HCT116 (cell line): ENCODE measurements at regions not wholly inside any gene's neighbourhood (a gene's known extent, or its start where the extent isn't known, plus 50 kb on each side); places are given as distances from the start of the nearest gene placed in this dataset.

ENCODE experiments used
- ATAC-seq: fragments of 200-7000 bp; cut with Tn5 transposase; 2 replicates; pipeline ENCODE4 v1.9.1; 2020; ENCODE audit warnings: mild to moderate bottlenecking, moderate library complexity
- BruUV-seq: library from RNA; stranded (reverse); fragments of 400-500 nt; replicated peaks from 2 replicates; lab custom pipeline; 2021; lab: Mats Ljungman, UMichigan
- CTCF ChIA-PET: fragments of 300-600 bp; sonication (Branson Sonifier 250); formaldehyde crosslinking; loops from one replicate; lab custom pipeline; 2021; ENCODE audit warnings: antibody characterized with exemption; lab: Charles Lee
- POLR2A ChIA-PET: fragments of 300-600, 350-600 bp; sonication (Branson Sonifier 250); formaldehyde crosslinking; loops from one replicate; lab custom pipeline; 2021; ENCODE audit warnings: antibody characterized with exemption; lab: Charles Lee
- RAD21 ChIA-PET, 2 experiments: fragments of 300-600 bp; sonication (Branson Sonifier 250); formaldehyde crosslinking; loops; one replicate each; lab custom pipeline; 2023; ENCODE audit warnings: low total read pairs in 2 of 2; ENCODE audit not compliant: uncharacterized antibody in 2 of 2, unreplicated experiment in 2 of 2, low non-redundant PET in 1 of 2; lab: Charles Lee
- DNase-seq: peaks from one replicate; pipeline ENCODE4 v3.0.0-alpha.2; 2010; ENCODE audit warnings: low read depth, low spot score
- H2AFZ ChIP-seq: fragments of 200-600 bp; shearing (Covaris generic), sonication (generic); 2 replicates; pipeline ENCODE4 v1.6.1; 2017; ENCODE audit warnings: low read depth, mixed run types, mixed read lengths, antibody characterized with exemption, low read length; ENCODE audit not compliant: poor library complexity, severe bottlenecking
- H3K27ac ChIP-seq: 2 replicates; pipeline ENCODE4 v1.5.1; 2012; ENCODE audit warnings: low read depth, low read length
- H3K27me3 ChIP-seq: fragments of 200-600 bp; sonication (generic); 2 replicates; pipeline ENCODE4 v1.6.1; 2016; ENCODE audit warnings: mixed run types, low read length, mixed read lengths; ENCODE audit not compliant: insufficient read depth
- H3K36me3 ChIP-seq, 2 experiments: fragments of 200-500 bp in 1 of 2; fragments of 200-600 bp in 1 of 2; sonication (Bioruptor generic) in 1 of 2; sonication (generic) in 1 of 2; 2 replicates each; pipeline versions ENCODE4 v1.5.1 to v1.6.1; 2014 to 2016; ENCODE audit warnings: low read length in 2 of 2, inconsistent platforms in 1 of 2, mixed read lengths in 1 of 2, mixed run types in 1 of 2; ENCODE audit not compliant: insufficient read depth in 2 of 2, control insufficient read depth in 1 of 2
- H3K4me1 ChIP-seq, 2 experiments: fragments of 200-600 bp in 1 of 2; sonication (generic) in 1 of 2; 2 replicates each; pipeline versions ENCODE4 v1.5.1 to v1.6.1; 2012 to 2017; ENCODE audit warnings: low read length in 2 of 2, inconsistent platforms in 1 of 2, mild to moderate bottlenecking in 1 of 2, mixed read lengths in 1 of 2, mixed run types in 1 of 2, moderate library complexity in 1 of 2; ENCODE audit not compliant: insufficient read depth in 2 of 2, control insufficient read depth in 1 of 2
- H3K4me2 ChIP-seq: fragments of 200-600 bp; sonication (generic); 2 replicates; pipeline ENCODE4 v1.6.1; 2017; ENCODE audit warnings: mixed run types, low read length, mixed read lengths
- H3K4me3 ChIP-seq, 2 experiments: fragments of 200-600 bp in 1 of 2; sonication (generic) in 1 of 2; replicated peaks in 1 of 2; 2 replicates each; pipeline ENCODE4 v1.5.1; 2011 to 2016; ENCODE audit warnings: low read length in 2 of 2, control low read depth in 1 of 2, low read depth in 1 of 2, mild to moderate bottlenecking in 1 of 2, mixed read lengths in 1 of 2, mixed run types in 1 of 2
- H3K79me2 ChIP-seq: fragments of 200-600 bp; sonication (generic); 2 replicates; pipeline ENCODE4 v1.6.1; 2017; ENCODE audit warnings: mild to moderate bottlenecking, mixed run types, low read length, moderate library complexity, mixed read lengths; ENCODE audit not compliant: insufficient read depth
- H3K9ac ChIP-seq: fragments of 200-600 bp; sonication (generic); 2 replicates; pipeline ENCODE4 v1.6.1; 2016; ENCODE audit warnings: low read length, mixed read lengths
- H3K9me2 ChIP-seq: fragments of 200-600 bp; sonication (generic), shearing (Covaris generic); 2 replicates; pipeline ENCODE4 v1.6.1; 2017; ENCODE audit warnings: mixed run types, mild to moderate bottlenecking, moderate library complexity; ENCODE audit not compliant: insufficient read depth
- H3K9me3 ChIP-seq, 2 experiments: fragments of 200-500 bp in 1 of 2; fragments of 200-600 bp in 1 of 2; sonication (Bioruptor generic) in 1 of 2; sonication (generic) in 1 of 2; 2 replicates each; pipeline ENCODE4 v1.6.1; 2014 to 2017; ENCODE audit warnings: low read length in 2 of 2, mixed read lengths in 2 of 2, inconsistent platforms in 1 of 2, low read depth in 1 of 2, mild to moderate bottlenecking in 1 of 2, mixed run types in 1 of 2, moderate library complexity in 1 of 2; ENCODE audit not compliant: control insufficient read depth in 1 of 2, insufficient read depth in 1 of 2
- H4K20me1 ChIP-seq: fragments of 200-600 bp; sonication (generic), shearing (Covaris generic); 2 replicates; pipeline ENCODE4 v1.6.1; 2017; ENCODE audit warnings: mixed run types, mild to moderate bottlenecking, moderate library complexity; ENCODE audit not compliant: insufficient read depth
- CEBPB ChIP-seq: IDR thresholded peaks from 2 replicates; pipeline ENCODE4 v1.6.1; 2012; ENCODE audit warnings: low read depth
- EZH2phosphoT487 ChIP-seq: fragments of 200-600 bp; IDR thresholded peaks from 2 replicates; pipeline ENCODE4 v1.6.1; 2018; ENCODE audit warnings: antibody characterized with exemption, borderline replicate concordance
- FOSL1 ChIP-seq: IDR thresholded peaks from 2 replicates; pipeline ENCODE4 v1.6.1; 2012; ENCODE audit warnings: low read depth
- JUND ChIP-seq: IDR thresholded peaks from 2 replicates; pipeline ENCODE4 v1.6.1; 2012
- POLR2A ChIP-seq: IDR thresholded peaks from 2 replicates; pipeline ENCODE4 v1.7.0; 2011; ENCODE audit warnings: borderline replicate concordance; ENCODE audit not compliant: insufficient read depth, insufficient read length; ENCODE audit errors: extremely low read depth
- REST ChIP-seq: IDR thresholded peaks from 2 replicates; pipeline ENCODE4 v1.6.1; 2012; ENCODE audit warnings: low read depth
- SP1 ChIP-seq: IDR thresholded peaks from 2 replicates; pipeline ENCODE4 v1.6.1; 2012; ENCODE audit warnings: low read depth
- YY1 ChIP-seq: IDR thresholded peaks from 2 replicates; pipeline ENCODE4 v1.6.1; 2011; ENCODE audit warnings: low read length, low read depth, moderate library complexity, mild to moderate bottlenecking; ENCODE audit not compliant: insufficient replicate concordance; ENCODE audit errors: extremely low read depth
- ZBTB33 ChIP-seq: IDR thresholded peaks from 2 replicates; pipeline ENCODE4 v1.6.1; 2011; ENCODE audit warnings: mild to moderate bottlenecking, low read length, moderate library complexity; ENCODE audit not compliant: insufficient replicate concordance; ENCODE audit errors: extremely low read depth
- ZFX ChIP-seq: fragments of 450-650 bp; IDR thresholded peaks from 2 replicates; pipeline ENCODE4 v1.6.1; 2017
- ZNF274 ChIP-seq: fragments of 200-500 bp; sonication (Bioruptor generic); IDR thresholded peaks from 2 replicates; pipeline ENCODE4 v1.6.1; 2014; ENCODE audit warnings: mild to moderate bottlenecking, low read depth, low read length, inconsistent platforms
- intact Hi-C: fragments of 100-400 bp; cut with micrococcal nuclease; formaldehyde crosslinking; loops from 2 replicates; pipeline ENCODE4 v1.10.0; 2022

GRCh38 chr3:68363796-68364195 lies 568.6 kb downstream of the TAFA4 start:
- Histone ChIP-seq H3K79me2 (no peaks in the 10 kb centered on the region), H3K4me2 (no peak overlapping the region), H2AFZ (no peak overlapping the region), H3K4me3 (no peak overlapping the region), H3K27ac (no peak overlapping the region), H3K36me3 (no peaks in the 10 kb centered on the region), H3K4me1 (no peaks in the 10 kb centered on the region), H3K27me3 (no peaks in the 10 kb centered on the region), H4K20me1 (no peaks in the 10 kb centered on the region), H3K9ac (no peak overlapping the region), H3K9me2 (no peaks in the 10 kb centered on the region), H3K9me3 (peaks cover 0 to under 1% of the 10 kb centered on the region in 2 experiments; a peak in 1 of 4 replicates)
- ChIA-PET CTCF (no interaction called here), RAD21 (no interaction called here), POLR2A (no interaction called here)
- no peak for ATAC-seq
- intact Hi-C loops, result loop anchor here (5.0 kb wide), 1 partner anchor 39 kb away; no protein-coding TSS in a partner anchor
- BruUV-seq, result no TSS peak
- DNase-seq, result no peak
- TF ChIP-seq REST (no peak), CEBPB (no peak), ZFX (no peak), EZH2phosphoT487 (no peak)

DNA sequence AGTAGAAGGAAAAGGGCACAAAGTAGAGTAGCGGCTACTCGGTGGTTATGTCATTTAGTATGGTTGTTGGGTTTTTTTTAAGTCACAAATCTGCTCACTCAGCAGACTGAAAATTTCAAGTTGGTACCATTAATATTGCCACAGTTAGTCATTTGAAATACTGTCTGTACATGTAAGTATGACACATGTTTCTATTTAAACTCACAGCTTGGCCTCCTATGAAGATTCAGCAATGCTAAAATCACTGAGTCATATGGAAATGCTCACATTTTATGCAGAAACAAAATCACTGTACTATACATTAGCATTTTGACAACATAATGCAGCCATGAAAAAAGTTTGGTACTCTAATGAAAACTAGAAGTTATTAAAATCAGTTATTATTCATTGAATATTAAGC lies 571.9 kb downstream of the TAFA4 start:
- H3K4me1 ChIP-seq, result no peaks in the 10 kb centered on the region
- ChIA-PET RAD21 (no interaction called here), POLR2A (no interaction called here), CTCF (no interaction called here)
- no TSS peak for BruUV-seq
- no peak overlapping the region for H3K4me3 ChIP-seq
- no peak overlapping the region for H3K9ac ChIP-seq
- no peak overlapping the region for H2AFZ ChIP-seq
- H3K79me2 ChIP-seq, result no peaks in the 10 kb centered on the region
- H3K9me3 ChIP-seq, result peaks cover 0 to 6% of the 10 kb centered on the region in 2 experiments; a peak in 1 of 4 replicates
- no peak overlapping the region for H3K27ac ChIP-seq
- no peak overlapping the region for H3K4me2 ChIP-seq
- intact Hi-C loops, result loop anchor here (5.0 kb wide), 1 partner anchor 42 kb away; no protein-coding TSS in a partner anchor
- no peak for DNase-seq
- no peaks in the 10 kb centered on the region for H3K9me2 ChIP-seq
- no peaks in the 10 kb centered on the region for H3K27me3 ChIP-seq
- no peak for ATAC-seq
- H3K36me3 ChIP-seq, result no peaks in the 10 kb centered on the region
- no peaks in the 10 kb centered on the region for H4K20me1 ChIP-seq
- no peak for TF ChIP-seq SP1
- no peak for TF ChIP-seq ZFX
- TF ChIP-seq ZNF274, result no peak
- no peak for TF ChIP-seq POLR2A
- no peak for TF ChIP-seq JUND
- no peak for TF ChIP-seq REST
- TF ChIP-seq FOSL1, result no peak
- TF ChIP-seq YY1, result no peak
- TF ChIP-seq ZBTB33, result no peak
